ENCODE measurements at regions not wholly inside any gene's neighbourhood (a gene's known extent, or its start where the extent isn't known, plus 50 kb on each side); places are given as distances from the start of the nearest gene placed in this dataset.

DNA sequence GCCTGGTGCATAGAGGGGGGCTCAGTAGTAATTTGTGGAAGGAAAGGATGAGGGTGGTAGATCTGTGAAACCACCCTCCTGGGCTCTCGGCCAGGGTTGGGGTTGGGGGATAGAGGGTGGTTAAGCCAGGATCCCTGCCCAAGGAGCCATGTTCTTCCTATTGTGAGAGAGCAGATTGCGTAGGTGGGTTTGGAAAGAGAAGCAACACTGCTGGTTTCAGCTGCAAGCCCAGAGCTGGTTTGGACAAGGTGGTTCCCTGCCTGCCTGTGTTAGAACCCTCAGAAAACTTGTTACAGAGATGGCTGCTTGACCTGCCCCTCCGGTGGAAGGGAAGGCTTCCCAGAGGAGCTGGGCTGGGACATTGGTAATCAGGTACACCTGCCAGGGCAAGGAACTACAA is 131.2 kb upstream of the HAND1 start:
- no peak for TF ChIP-seq POLR2AphosphoS5 (IDR thresholded peaks at IDR 0.05; ENCODE audit: low read depth, low read length)
- TF ChIP-seq TAF1 (IDR thresholded peaks at IDR 0.05; ENCODE audit: borderline replicate concordance, low read depth, low read length) = no peak

All from GM12892 (cell line).